Fibroblast of skin of back (primary cell): ENCODE measurements at regions not wholly inside any gene's neighbourhood (a gene's known extent, or its start where the extent isn't known, plus 50 kb on each side); places are given as distances from the start of the nearest gene placed in this dataset.
A peak's percentile ranks its signal among the peaks of the same experiment; 100 is the strongest.

ENCODE experiments used
- DNase-seq: peaks from one replicate; pipeline ENCODE4 v3.0.0-alpha.2; 2013

GRCh38 chr15:62752657-62753517 is 289.7 kb upstream of the TPM1 start:
- DNase-seq, result peak; percentile 84

- DNase-seq, result no peak
Observed at GRCh38 chr15:62753518-62754221, 288.9 kb upstream of the TPM1 start.

- DNase-seq, result no peak
Observed at GRCh38 chr15:62756326-62756994, 286.1 kb upstream of the TPM1 start.

- DNase-seq, result no peak
Observed at GRCh38 chr15:62756995-62757360, 285.6 kb upstream of the TPM1 start.

- DNase-seq, result no peak
Observed at GRCh38 chr15:62757535-62757934, 285.0 kb upstream of the TPM1 start.

GRCh38 chr15:62758126-62758951 is 284.2 kb upstream of the TPM1 start:
- peak; percentile 93 for DNase-seq

DNA sequence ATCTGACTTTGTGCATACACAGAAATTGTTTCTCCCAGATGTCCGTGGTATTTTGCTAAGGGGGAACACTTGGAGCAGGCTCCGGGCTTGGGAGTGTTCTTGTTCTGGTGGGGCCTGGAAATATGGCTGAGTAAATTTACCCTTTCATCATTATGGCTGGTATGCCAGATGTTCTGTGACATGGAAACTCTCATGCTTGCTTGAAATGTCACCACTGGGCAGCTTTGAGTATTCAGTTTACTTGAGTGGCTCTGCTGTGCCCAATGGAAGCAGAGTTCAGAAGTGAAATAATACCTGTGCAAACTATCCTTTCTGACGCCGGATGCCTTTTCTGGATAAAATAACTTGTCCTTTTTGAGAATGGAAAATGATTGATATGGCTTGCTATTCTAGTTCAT is 283.6 kb upstream of the TPM1 start:
- no peak for DNase-seq

GRCh38 chr15:62760538-62760937 is 282.0 kb upstream of the TPM1 start:
- no peak for DNase-seq

DNA sequence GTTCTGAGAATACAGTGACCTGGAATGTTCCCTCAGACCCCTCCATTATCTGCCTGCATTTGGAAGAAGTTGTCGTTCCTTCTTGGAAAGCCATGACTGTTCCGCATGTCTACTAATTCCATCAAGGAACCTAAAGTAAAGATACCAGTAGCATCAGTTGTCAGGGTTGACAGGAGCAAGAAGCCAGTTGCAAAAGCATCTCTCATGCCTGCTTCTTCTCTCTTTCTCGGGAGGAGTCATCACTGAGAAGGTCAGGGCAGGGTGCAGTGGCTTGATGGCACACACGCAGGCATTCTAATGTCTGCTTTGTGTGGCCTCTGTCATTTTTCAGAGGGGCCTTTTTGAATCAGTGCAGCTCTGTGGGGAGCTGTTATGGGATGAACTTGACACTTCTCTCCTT is 276.6 kb upstream of the TPM1 start:
- DNase-seq, result no peak

DNA sequence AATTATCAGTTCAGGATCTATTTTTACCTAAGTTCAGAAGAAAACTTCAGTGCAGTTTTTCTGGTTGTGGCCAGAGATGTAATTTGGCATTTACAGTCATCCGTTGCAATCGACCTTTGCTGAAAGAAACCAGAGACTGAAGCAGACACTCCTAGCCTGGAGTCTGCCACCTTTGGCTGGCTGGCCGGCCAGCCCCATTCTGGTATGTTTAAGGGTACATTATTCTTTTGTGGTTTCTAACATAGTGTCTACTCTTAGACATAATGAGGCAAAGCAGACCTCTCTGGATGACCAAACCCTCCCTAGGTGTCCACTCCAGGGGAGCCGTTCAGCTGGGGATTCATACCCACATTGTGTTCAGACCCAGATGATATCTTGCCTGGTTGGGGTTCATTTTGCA is 275.9 kb upstream of the TPM1 start:
- DNase-seq, result no peak

- peak; percentile 91 for DNase-seq
Observed at GRCh38 chr15:62769604-62770003, 272.9 kb upstream of the TPM1 start.

GRCh38 chr15:62770111-62770660 is 272.4 kb upstream of the TPM1 start:
- no peak for DNase-seq

- DNase-seq, result peak; percentile 92
Observed at GRCh38 chr15:62770752-62771151, 271.8 kb upstream of the TPM1 start.

- DNase-seq, result no peak
Observed at GRCh38 chr15:62771234-62771633, 271.3 kb upstream of the TPM1 start.

DNA sequence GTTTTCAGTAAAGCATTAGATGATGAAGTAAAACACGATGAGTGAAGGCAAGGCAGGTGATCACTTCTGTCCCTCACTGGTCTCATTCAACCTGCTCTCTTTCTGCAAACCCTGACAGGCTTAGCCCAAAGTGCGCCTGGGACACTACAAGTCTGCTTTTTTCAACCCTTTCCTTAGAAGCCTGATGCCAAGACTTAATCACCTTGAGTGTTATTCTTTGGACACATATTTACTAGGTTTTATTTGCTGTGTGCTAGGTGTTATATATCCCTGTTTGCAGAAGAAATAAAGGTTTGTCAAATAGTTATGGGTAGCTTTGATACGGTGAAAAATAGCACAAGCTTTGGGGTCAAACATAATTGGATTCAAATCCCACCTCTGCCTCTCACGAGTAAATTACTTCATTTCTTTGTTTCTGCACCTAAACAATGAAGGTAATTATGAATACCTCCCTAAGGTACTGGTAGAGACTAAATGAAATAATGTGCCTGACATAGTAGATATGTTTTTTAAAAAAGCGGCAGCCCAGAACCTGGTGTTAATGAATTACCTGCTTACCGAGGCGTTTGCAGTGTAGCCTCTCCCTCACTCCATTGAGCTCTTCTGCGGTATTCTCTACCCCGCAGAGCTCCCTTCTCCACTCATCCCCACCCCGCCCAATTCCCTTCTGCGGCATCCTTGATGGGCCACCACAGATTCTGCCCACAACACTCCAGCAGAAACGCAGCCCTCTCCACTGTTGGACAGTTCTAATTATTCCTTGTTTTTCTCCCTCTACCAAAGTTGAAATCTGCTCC is 269.0 kb upstream of the TPM1 start:
- DNase-seq, result no peak

- DNase-seq, result no peak
Observed at GRCh38 chr15:62775932-62776331, 266.6 kb upstream of the TPM1 start.

- DNase-seq, result peak; percentile 61
Observed at GRCh38 chr15:62777671-62778070, 264.9 kb upstream of the TPM1 start.

- peak; percentile 65 for DNase-seq
Observed at GRCh38 chr15:62779036-62779770, 263.3 kb upstream of the TPM1 start.

- no peak for DNase-seq
Observed at GRCh38 chr15:62779899-62780298, 262.6 kb upstream of the TPM1 start.

GRCh38 chr15:62781081-62781497 is 261.5 kb upstream of the TPM1 start:
- peak; percentile 60 for DNase-seq
